Endothelial cell (in vitro differentiated cells): ENCODE measurements at regions not wholly inside any gene's neighbourhood (a gene's known extent, or its start where the extent isn't known, plus 50 kb on each side); places are given as distances from the start of the nearest gene placed in this dataset.

Experiments
- DNase-seq: peaks from one replicate; pipeline ENCODE4 v3.0.0; 2021; ENCODE audit warnings: low spot score
- H3K27ac Mint-ChIP-seq: one replicate; pipeline ENCODE4 v1.8.0; 2021; ENCODE audit warnings: mixed read lengths, inconsistent platforms; ENCODE audit not compliant: unreplicated experiment
- H3K27me3 Mint-ChIP-seq: one replicate; pipeline ENCODE4 v1.8.0; 2021; ENCODE audit warnings: mild to moderate bottlenecking, moderate library complexity, mixed read lengths, inconsistent platforms; ENCODE audit not compliant: unreplicated experiment
- H3K36me3 Mint-ChIP-seq: one replicate; pipeline ENCODE4 v1.8.0; 2021; ENCODE audit warnings: mild to moderate bottlenecking, low read depth, mixed read lengths, inconsistent platforms; ENCODE audit not compliant: unreplicated experiment
- H3K4me1 Mint-ChIP-seq: one replicate; pipeline ENCODE4 v1.8.0; 2021; ENCODE audit warnings: mild to moderate bottlenecking, mixed read lengths, inconsistent platforms; ENCODE audit not compliant: unreplicated experiment
- H3K4me3 Mint-ChIP-seq: one replicate; pipeline ENCODE4 v1.8.0; 2021; ENCODE audit warnings: mild to moderate bottlenecking, mixed read lengths, inconsistent platforms; ENCODE audit not compliant: unreplicated experiment
- H3K9me3 Mint-ChIP-seq: one replicate; pipeline ENCODE4 v1.8.0; 2021; ENCODE audit warnings: mixed read lengths, inconsistent platforms; ENCODE audit not compliant: unreplicated experiment
- TF ChIP-seq, protein P1 (sequence below): fragments of 200-600 bp; sonication (generic); IDR thresholded peaks from one replicate; pipeline ENCODE4 v1.5.0; 2021; ENCODE audit warnings: antibody characterized with exemption; ENCODE audit not compliant: unreplicated experiment

GRCh38 chr5:67347821-67348220 is 151.2 kb upstream of the CD180 start:
- peaks cover 3% of the 10 kb centered on the region for H3K27me3 Mint-ChIP-seq
- TF ChIP-seq, protein P1, sequence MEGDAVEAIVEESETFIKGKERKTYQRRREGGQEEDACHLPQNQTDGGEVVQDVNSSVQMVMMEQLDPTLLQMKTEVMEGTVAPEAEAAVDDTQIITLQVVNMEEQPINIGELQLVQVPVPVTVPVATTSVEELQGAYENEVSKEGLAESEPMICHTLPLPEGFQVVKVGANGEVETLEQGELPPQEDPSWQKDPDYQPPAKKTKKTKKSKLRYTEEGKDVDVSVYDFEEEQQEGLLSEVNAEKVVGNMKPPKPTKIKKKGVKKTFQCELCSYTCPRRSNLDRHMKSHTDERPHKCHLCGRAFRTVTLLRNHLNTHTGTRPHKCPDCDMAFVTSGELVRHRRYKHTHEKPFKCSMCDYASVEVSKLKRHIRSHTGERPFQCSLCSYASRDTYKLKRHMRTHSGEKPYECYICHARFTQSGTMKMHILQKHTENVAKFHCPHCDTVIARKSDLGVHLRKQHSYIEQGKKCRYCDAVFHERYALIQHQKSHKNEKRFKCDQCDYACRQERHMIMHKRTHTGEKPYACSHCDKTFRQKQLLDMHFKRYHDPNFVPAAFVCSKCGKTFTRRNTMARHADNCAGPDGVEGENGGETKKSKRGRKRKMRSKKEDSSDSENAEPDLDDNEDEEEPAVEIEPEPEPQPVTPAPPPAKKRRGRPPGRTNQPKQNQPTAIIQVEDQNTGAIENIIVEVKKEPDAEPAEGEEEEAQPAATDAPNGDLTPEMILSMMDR = no peak
- H3K4me3 Mint-ChIP-seq = no peak overlapping the region
- no peak overlapping the region for H3K27ac Mint-ChIP-seq
- peaks cover 5% of the 10 kb centered on the region for H3K9me3 Mint-ChIP-seq
- no peaks in the 10 kb centered on the region for H3K36me3 Mint-ChIP-seq
- no peak for DNase-seq
- H3K4me1 Mint-ChIP-seq = peaks cover 7% of the 10 kb centered on the region

DNA sequence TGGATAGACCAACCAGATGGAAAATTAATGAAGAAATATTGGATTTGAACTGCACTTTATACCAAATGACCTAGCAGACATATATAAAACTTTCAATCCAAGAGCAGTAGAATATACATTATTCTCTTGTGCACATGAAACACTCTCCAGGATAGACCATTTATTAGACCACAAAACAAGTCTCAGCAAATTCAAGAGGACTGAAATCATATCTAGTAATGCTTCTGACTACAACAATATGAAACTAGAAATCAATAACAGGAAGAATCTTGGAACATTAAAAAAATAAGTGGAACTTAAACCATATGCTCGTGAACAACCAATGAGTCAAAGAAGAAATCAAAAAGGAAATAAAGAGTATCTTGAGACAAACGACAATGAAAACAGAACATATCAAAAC is 150.0 kb upstream of the CD180 start:
- H3K9me3 Mint-ChIP-seq = peaks cover 5% of the 10 kb centered on the region
- TF ChIP-seq, protein P1 = no peak
- H3K27ac Mint-ChIP-seq = no peak overlapping the region
- H3K4me3 Mint-ChIP-seq = no peak overlapping the region
- peaks cover 3% of the 10 kb centered on the region for H3K27me3 Mint-ChIP-seq
- peaks cover 2% of the 10 kb centered on the region for H3K4me1 Mint-ChIP-seq
- DNase-seq = no peak
- no peaks in the 10 kb centered on the region for H3K36me3 Mint-ChIP-seq

- Mint-ChIP-seq H3K27me3 (peaks cover 3% of the 10 kb centered on the region), H3K4me3 (no peak overlapping the region), H3K27ac (no peak overlapping the region), H3K36me3 (no peaks in the 10 kb centered on the region), H3K9me3 (peaks cover 5% of the 10 kb centered on the region), H3K4me1 (peaks cover 2% of the 10 kb centered on the region)
- TF ChIP-seq, protein P1 = no peak
- DNase-seq = no peak
Measured at GRCh38 chr5:67344870-67345269, 148.3 kb upstream of the CD180 start.

GRCh38 chr5:67343835-67344234 is 147.2 kb upstream of the CD180 start:
- TF ChIP-seq, protein P1 = no peak
- peaks cover 2% of the 10 kb centered on the region for H3K4me1 Mint-ChIP-seq
- H3K27ac Mint-ChIP-seq = no peak overlapping the region
- H3K36me3 Mint-ChIP-seq = no peaks in the 10 kb centered on the region
- peaks cover 3% of the 10 kb centered on the region for H3K27me3 Mint-ChIP-seq
- DNase-seq = no peak
- no peak overlapping the region for H3K4me3 Mint-ChIP-seq
- H3K9me3 Mint-ChIP-seq = peaks cover 5% of the 10 kb centered on the region

DNA sequence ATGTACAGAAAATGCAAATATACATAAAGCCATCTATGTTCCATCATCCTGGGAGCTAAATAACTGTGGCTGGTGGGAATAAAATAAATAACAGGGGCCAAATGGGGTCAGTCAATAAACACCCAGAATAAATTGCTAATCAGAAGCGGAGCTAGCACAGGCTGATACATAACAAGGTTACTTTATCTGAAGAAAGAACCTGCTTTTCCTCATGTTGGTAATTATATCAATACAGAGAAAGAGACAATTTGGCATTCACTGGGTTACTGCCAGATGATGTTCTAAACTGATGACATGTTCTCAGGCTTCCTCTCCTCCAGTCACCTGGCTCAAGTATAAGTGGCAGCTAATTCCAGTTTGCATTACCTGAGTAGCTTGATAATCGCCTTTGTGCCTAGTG is 144.9 kb upstream of the CD180 start:
- Mint-ChIP-seq H3K4me3 (no peak overlapping the region), H3K36me3 (no peaks in the 10 kb centered on the region), H3K9me3 (peaks cover 5% of the 10 kb centered on the region), H3K27me3 (peaks cover 3% of the 10 kb centered on the region), H3K4me1 (peaks cover 2% of the 10 kb centered on the region), H3K27ac (no peak overlapping the region)
- DNase-seq = no peak
- TF ChIP-seq, protein P1 = no peak
